22Rv1 (cell line): ENCODE measurements at regions not wholly inside any gene's neighbourhood (a gene's known extent, or its start where the extent isn't known, plus 50 kb on each side); places are given as distances from the start of the nearest gene placed in this dataset.

Experiments
- CTCF ChIP-seq: fragments of 450-650 bp; IDR thresholded peaks from 2 replicates; pipeline ENCODE4 v1.5.1; 2017; ENCODE audit warnings: mild to moderate bottlenecking
- ZFX ChIP-seq: fragments of 450-650 bp; IDR thresholded peaks from 2 replicates; pipeline ENCODE4 v1.6.1; 2017; ENCODE audit warnings: antibody characterized with exemption, borderline replicate concordance

- no peak for TF ChIP-seq CTCF
- TF ChIP-seq ZFX, result no peak
Observed at GRCh38 chr7:156218544-156219306, 406.5 kb upstream of the SHH start.
